ENCODE measurements at regions not wholly inside any gene's neighbourhood (a gene's known extent, or its start where the extent isn't known, plus 50 kb on each side); places are given as distances from the start of the nearest gene placed in this dataset.

- TF ChIP-seq CTCF (IDR thresholded peaks at IDR 0.05): no peak
- TF ChIP-seq POLR2A (IDR thresholded peaks at IDR 0.05): no peak
Observed at GRCh38 chr3:78398401-78398800, 1358.5 kb downstream of the ROBO2 start.

Measured in vagina (tissue), 2 donors.